ENCODE measurements at regions not wholly inside any gene's neighbourhood (a gene's known extent, or its start where the extent isn't known, plus 50 kb on each side); places are given as distances from the start of the nearest gene placed in this dataset.
"Not testable (repeated sequence)": the region's sequence is repeated elsewhere in the genome, so short reads cannot be mapped to it uniquely, and the experiment has no call there.

GRCh38 chr4:65007841-65008439 lies 598.7 kb upstream of the TECRL start:
- peak in 1 of 4 donors; percentile 13 for DNase-seq (ENCODE audit: low read depth in 4 of 4, low spot score in 2 of 4)

- no peak for DNase-seq (ENCODE audit: low read depth in 4 of 4, low spot score in 2 of 4)
These were observed 565.9 kb upstream of the TECRL start for GRCh38 chr4:64975177-64975576.

- no peak for DNase-seq (ENCODE audit: low read depth in 4 of 4, low spot score in 2 of 4)
These were observed 559.8 kb upstream of the TECRL start for GRCh38 chr4:64969081-64969480.

- no peak for DNase-seq (ENCODE audit: low read depth in 4 of 4, low spot score in 2 of 4)
These were observed 558.0 kb upstream of the TECRL start for GRCh38 chr4:64967286-64967685.

GRCh38 chr4:64960516-64960915 lies 551.3 kb upstream of the TECRL start:
- DNase-seq (ENCODE audit: low read depth in 4 of 4, low spot score in 2 of 4), result no peak

GRCh38 chr4:64940698-64941097 lies 531.4 kb upstream of the TECRL start:
- DNase-seq (ENCODE audit: low read depth in 4 of 4, low spot score in 2 of 4), result no peak

- no peak for DNase-seq (ENCODE audit: low read depth in 4 of 4, low spot score in 2 of 4)
These were observed 526.3 kb upstream of the TECRL start for GRCh38 chr4:64935469-64936001.

GRCh38 chr4:64911846-64912245 lies 502.6 kb upstream of the TECRL start:
- no peak for DNase-seq (ENCODE audit: low read depth in 4 of 4, low spot score in 2 of 4)

GRCh38 chr4:64903986-64904385 lies 494.7 kb upstream of the TECRL start:
- no peak for DNase-seq (ENCODE audit: low read depth in 4 of 4, low spot score in 2 of 4)

- DNase-seq (ENCODE audit: low read depth in 4 of 4, low spot score in 2 of 4), result no peak
These were observed 490.3 kb upstream of the TECRL start for GRCh38 chr4:64899563-64899962.

GRCh38 chr4:64899030-64899429 lies 489.8 kb upstream of the TECRL start:
- DNase-seq (ENCODE audit: low read depth in 4 of 4, low spot score in 2 of 4), result not testable (repeated sequence)

- no peak for DNase-seq (ENCODE audit: low read depth in 4 of 4, low spot score in 2 of 4)
These were observed 488.4 kb upstream of the TECRL start for GRCh38 chr4:64897683-64898082.

- DNase-seq (ENCODE audit: low read depth in 4 of 4, low spot score in 2 of 4), result no peak
These were observed 485.8 kb upstream of the TECRL start for GRCh38 chr4:64895031-64895430.

- DNase-seq (ENCODE audit: low read depth in 4 of 4, low spot score in 2 of 4), result no peak
These were observed 484.0 kb upstream of the TECRL start for GRCh38 chr4:64893205-64893604.

- DNase-seq (ENCODE audit: low read depth in 4 of 4, low spot score in 2 of 4), result no peak
These were observed 480.8 kb upstream of the TECRL start for GRCh38 chr4:64889906-64890610.

- no peak for DNase-seq (ENCODE audit: low read depth in 4 of 4, low spot score in 2 of 4)
These were observed 474.0 kb upstream of the TECRL start for GRCh38 chr4:64883087-64883807.

- no peak for DNase-seq (ENCODE audit: low read depth in 4 of 4, low spot score in 2 of 4)
These were observed 473.2 kb upstream of the TECRL start for GRCh38 chr4:64882311-64883086.

- DNase-seq (ENCODE audit: low read depth in 4 of 4, low spot score in 2 of 4), result no peak
These were observed 471.3 kb upstream of the TECRL start for GRCh38 chr4:64880557-64880956.

- no peak for DNase-seq (ENCODE audit: low read depth in 4 of 4, low spot score in 2 of 4)
These were observed 466.8 kb upstream of the TECRL start for GRCh38 chr4:64876021-64876420.

- DNase-seq (ENCODE audit: low read depth in 4 of 4, low spot score in 2 of 4), result no peak
These were observed 461.3 kb upstream of the TECRL start for GRCh38 chr4:64870558-64870957.

- DNase-seq (ENCODE audit: low read depth in 4 of 4, low spot score in 2 of 4), result no peak
These were observed 448.6 kb upstream of the TECRL start for GRCh38 chr4:64857815-64858214.
